ENCODE measurements at regions not wholly inside any gene's neighbourhood (a gene's known extent, or its start where the extent isn't known, plus 50 kb on each side); places are given as distances from the start of the nearest gene placed in this dataset.

DNA sequence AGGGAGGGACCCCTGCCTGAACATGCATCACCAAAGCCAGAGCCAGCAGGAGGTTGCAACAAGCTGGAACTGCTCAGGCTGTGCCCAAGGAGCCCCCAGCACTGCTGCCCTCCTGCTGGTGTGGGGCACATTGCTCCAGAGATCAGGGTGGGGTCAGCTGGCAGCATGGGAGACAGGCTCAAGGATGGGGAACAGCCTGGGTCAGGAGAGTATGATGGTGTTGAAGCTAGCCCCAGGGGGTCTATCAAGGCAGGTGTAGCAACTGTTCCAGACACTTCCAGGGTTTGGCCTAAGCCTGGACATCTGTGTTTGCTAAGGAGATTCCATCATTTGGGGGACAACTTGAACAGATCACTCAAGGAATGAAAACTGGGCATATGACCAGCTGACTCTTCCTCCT, 133.1 kb downstream of the ATPSCKMT start:
- ATAC-seq, result no peak
- TF ChIP-seq, protein P1, sequence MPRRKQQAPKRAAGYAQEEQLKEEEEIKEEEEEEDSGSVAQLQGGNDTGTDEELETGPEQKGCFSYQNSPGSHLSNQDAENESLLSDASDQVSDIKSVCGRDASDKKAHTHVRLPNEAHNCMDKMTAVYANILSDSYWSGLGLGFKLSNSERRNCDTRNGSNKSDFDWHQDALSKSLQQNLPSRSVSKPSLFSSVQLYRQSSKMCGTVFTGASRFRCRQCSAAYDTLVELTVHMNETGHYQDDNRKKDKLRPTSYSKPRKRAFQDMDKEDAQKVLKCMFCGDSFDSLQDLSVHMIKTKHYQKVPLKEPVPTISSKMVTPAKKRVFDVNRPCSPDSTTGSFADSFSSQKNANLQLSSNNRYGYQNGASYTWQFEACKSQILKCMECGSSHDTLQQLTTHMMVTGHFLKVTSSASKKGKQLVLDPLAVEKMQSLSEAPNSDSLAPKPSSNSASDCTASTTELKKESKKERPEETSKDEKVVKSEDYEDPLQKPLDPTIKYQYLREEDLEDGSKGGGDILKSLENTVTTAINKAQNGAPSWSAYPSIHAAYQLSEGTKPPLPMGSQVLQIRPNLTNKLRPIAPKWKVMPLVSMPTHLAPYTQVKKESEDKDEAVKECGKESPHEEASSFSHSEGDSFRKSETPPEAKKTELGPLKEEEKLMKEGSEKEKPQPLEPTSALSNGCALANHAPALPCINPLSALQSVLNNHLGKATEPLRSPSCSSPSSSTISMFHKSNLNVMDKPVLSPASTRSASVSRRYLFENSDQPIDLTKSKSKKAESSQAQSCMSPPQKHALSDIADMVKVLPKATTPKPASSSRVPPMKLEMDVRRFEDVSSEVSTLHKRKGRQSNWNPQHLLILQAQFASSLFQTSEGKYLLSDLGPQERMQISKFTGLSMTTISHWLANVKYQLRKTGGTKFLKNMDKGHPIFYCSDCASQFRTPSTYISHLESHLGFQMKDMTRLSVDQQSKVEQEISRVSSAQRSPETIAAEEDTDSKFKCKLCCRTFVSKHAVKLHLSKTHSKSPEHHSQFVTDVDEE (CRISPR knock-in tag; IDR thresholded peaks at IDR 0.05), result no peak
- TF ChIP-seq ZNF70 (CRISPR knock-in tag; IDR thresholded peaks at IDR 0.05) (no peak), TOX (CRISPR knock-in tag; IDR thresholded peaks at IDR 0.05; ENCODE audit: borderline replicate concordance) (no peak), PATZ1 (CRISPR knock-in tag; IDR thresholded peaks at IDR 0.05; ENCODE audit: borderline replicate concordance) (no peak), ZC3H10 (CRISPR knock-in tag; IDR thresholded peaks at IDR 0.05) (no peak), ESRRG (CRISPR knock-in tag; IDR thresholded peaks at IDR 0.05) (no peak), ZNF565 (CRISPR knock-in tag; conservative IDR thresholded peaks at IDR 0.05; ENCODE audit: low read depth) (no peak), ISL1 (CRISPR knock-in tag; IDR thresholded peaks at IDR 0.05) (no peak), RARB (CRISPR knock-in tag; IDR thresholded peaks at IDR 0.05) (no peak), SNAI2 (CRISPR knock-in tag; IDR thresholded peaks at IDR 0.05) (no peak), CSRNP3 (CRISPR knock-in tag; IDR thresholded peaks at IDR 0.05) (no peak), ZNF8 (CRISPR knock-in tag; IDR thresholded peaks at IDR 0.05) (no peak), OSR1 (CRISPR knock-in tag; IDR thresholded peaks at IDR 0.05) (no peak), TCF4 (CRISPR knock-in tag; IDR thresholded peaks at IDR 0.05; ENCODE audit: borderline replicate concordance) (no peak), ZFP30 (CRISPR knock-in tag; IDR thresholded peaks at IDR 0.05) (no peak), GLIS3 (CRISPR knock-in tag; IDR thresholded peaks at IDR 0.05) (no peak), ZFP3 (CRISPR knock-in tag; IDR thresholded peaks at IDR 0.05) (no peak), PPARA (CRISPR knock-in tag; IDR thresholded peaks at IDR 0.05; ENCODE audit: borderline replicate concordance) (no peak), CSDC2 (CRISPR knock-in tag; IDR thresholded peaks at IDR 0.05) (no peak)
- TF ChIP-seq, protein P2, sequence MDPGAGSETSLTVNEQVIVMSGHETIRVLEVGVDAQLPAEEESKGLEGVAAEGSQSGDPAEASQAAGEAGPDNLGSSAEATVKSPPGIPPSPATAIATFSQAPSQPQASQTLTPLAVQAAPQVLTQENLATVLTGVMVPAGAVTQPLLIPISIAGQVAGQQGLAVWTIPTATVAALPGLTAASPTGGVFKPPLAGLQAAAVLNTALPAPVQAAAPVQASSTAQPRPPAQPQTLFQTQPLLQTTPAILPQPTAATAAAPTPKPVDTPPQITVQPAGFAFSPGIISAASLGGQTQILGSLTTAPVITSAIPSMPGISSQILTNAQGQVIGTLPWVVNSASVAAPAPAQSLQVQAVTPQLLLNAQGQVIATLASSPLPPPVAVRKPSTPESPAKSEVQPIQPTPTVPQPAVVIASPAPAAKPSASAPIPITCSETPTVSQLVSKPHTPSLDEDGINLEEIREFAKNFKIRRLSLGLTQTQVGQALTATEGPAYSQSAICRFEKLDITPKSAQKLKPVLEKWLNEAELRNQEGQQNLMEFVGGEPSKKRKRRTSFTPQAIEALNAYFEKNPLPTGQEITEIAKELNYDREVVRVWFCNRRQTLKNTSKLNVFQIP (CRISPR knock-in tag; IDR thresholded peaks at IDR 0.05; ENCODE audit: borderline replicate concordance, low read depth), result no peak

- ATAC-seq, result no peak
- no peak for TF ChIP-seq CREB5 (CRISPR knock-in tag; IDR thresholded peaks at IDR 0.05; ENCODE audit: low read depth)
- TF ChIP-seq ZNF70 (CRISPR knock-in tag; IDR thresholded peaks at IDR 0.05), result no peak
- no peak for TF ChIP-seq RARB (CRISPR knock-in tag; IDR thresholded peaks at IDR 0.05)
- TF ChIP-seq ZFP30 (CRISPR knock-in tag; IDR thresholded peaks at IDR 0.05), result no peak
- no peak for TF ChIP-seq CSRNP3 (CRISPR knock-in tag; IDR thresholded peaks at IDR 0.05)
- no peak for TF ChIP-seq GLIS3 (CRISPR knock-in tag; IDR thresholded peaks at IDR 0.05)
- TF ChIP-seq BACH2 (CRISPR knock-in tag; IDR thresholded peaks at IDR 0.05; ENCODE audit: borderline replicate concordance), result no peak
- TF ChIP-seq ZC3H10 (CRISPR knock-in tag; IDR thresholded peaks at IDR 0.05), result no peak
- no peak for TF ChIP-seq SNAI2 (CRISPR knock-in tag; IDR thresholded peaks at IDR 0.05)
- TF ChIP-seq, protein P1 (CRISPR knock-in tag; IDR thresholded peaks at IDR 0.05), result no peak
- no peak for TF ChIP-seq OSR1 (CRISPR knock-in tag; IDR thresholded peaks at IDR 0.05)
- TF ChIP-seq TOX (CRISPR knock-in tag; IDR thresholded peaks at IDR 0.05; ENCODE audit: borderline replicate concordance), result no peak
- no peak for TF ChIP-seq ARNTL (CRISPR knock-in tag; IDR thresholded peaks at IDR 0.05; ENCODE audit: borderline replicate concordance, low read depth)
These were observed 134.0 kb downstream of the ATPSCKMT start for GRCh38 chr5:10115669-10116068.

Data from SK-N-SH treated with all-trans-retinoic acid at 6 μM for 48 hours (cell line).